GM23248 (cell line): ENCODE measurements at regions not wholly inside any gene's neighbourhood (a gene's known extent, or its start where the extent isn't known, plus 50 kb on each side); places are given as distances from the start of the nearest gene placed in this dataset.
A peak's percentile ranks its signal among the peaks of the same experiment; 100 is the strongest.

Source experiments
- DNase-seq: peaks from one replicate; pipeline ENCODE4 v3.0.0-alpha.2; 2015
- H2AFZ ChIP-seq: fragments of 200-600 bp; sonication (generic); 2 replicates; pipeline ENCODE4 v1.6.1; 2016; ENCODE audit warnings: antibody characterized with exemption
- H3F3A ChIP-seq: fragments of 200-600 bp; sonication (generic); 2 replicates; pipeline ENCODE4 v1.6.1; 2016; ENCODE audit warnings: mild to moderate bottlenecking, antibody characterized with exemption, mixed run types; ENCODE audit not compliant: insufficient read depth
- H3K27ac ChIP-seq: fragments of 200-600 bp; sonication (generic); 2 replicates; pipeline ENCODE4 v1.5.1; 2016; ENCODE audit warnings: mild to moderate bottlenecking
- H3K27me3 ChIP-seq: fragments of 200-600 bp; sonication (generic); replicated peaks from 2 replicates; pipeline ENCODE4 v1.6.1; 2016; ENCODE audit warnings: mild to moderate bottlenecking; ENCODE audit not compliant: insufficient read depth
- H3K36me3 ChIP-seq: fragments of 200-600 bp; sonication (generic); 2 replicates; pipeline ENCODE4 v1.6.1; 2016; ENCODE audit warnings: low read depth, mild to moderate bottlenecking
- H3K4me1 ChIP-seq: fragments of 200-600 bp; sonication (generic); 2 replicates; pipeline ENCODE4 v1.6.1; 2016; ENCODE audit warnings: mild to moderate bottlenecking; ENCODE audit not compliant: insufficient read depth
- H3K4me2 ChIP-seq: fragments of 200-600 bp; sonication (generic); one replicate; pipeline ENCODE4 v1.6.1; 2016; ENCODE audit warnings: mild to moderate bottlenecking; ENCODE audit not compliant: unreplicated experiment
- H3K4me3 ChIP-seq: fragments of 200-600 bp; sonication (generic); 2 replicates; pipeline ENCODE4 v1.5.1; 2016; ENCODE audit warnings: mild to moderate bottlenecking
- H3K79me2 ChIP-seq: fragments of 200-600 bp; sonication (generic); 2 replicates; pipeline ENCODE4 v1.6.1; 2016; ENCODE audit warnings: mild to moderate bottlenecking; ENCODE audit not compliant: insufficient read depth
- H3K9ac ChIP-seq: fragments of 200-600 bp; sonication (generic); 2 replicates; pipeline ENCODE4 v1.6.1; 2016; ENCODE audit warnings: mild to moderate bottlenecking
- H3K9me2 ChIP-seq: fragments of 200-600 bp; sonication (generic); 2 replicates; pipeline ENCODE4 v1.6.1; 2016; ENCODE audit warnings: mixed run types, mild to moderate bottlenecking, moderate library complexity; ENCODE audit not compliant: insufficient read depth
- H3K9me3 ChIP-seq: fragments of 200-600 bp; sonication (generic); one replicate; pipeline ENCODE4 v1.6.1; 2017; ENCODE audit warnings: low read depth
- H4K20me1 ChIP-seq: fragments of 200-600 bp; sonication (generic); 2 replicates; pipeline ENCODE4 v1.6.0; 2016; ENCODE audit not compliant: insufficient read depth
- EZH2 ChIP-seq: fragments of 200-600 bp; sonication (generic); IDR thresholded peaks from 2 replicates; pipeline ENCODE4 v1.6.1; 2018; ENCODE audit warnings: antibody characterized with exemption, mild to moderate bottlenecking; ENCODE audit not compliant: insufficient read depth, poor library complexity, severe bottlenecking
- EZH2phosphoT487 ChIP-seq: fragments of 200-600 bp; sonication (generic); IDR thresholded peaks from 2 replicates; pipeline ENCODE4 v1.6.1; 2018; ENCODE audit warnings: antibody characterized with exemption, moderate library complexity, mild to moderate bottlenecking, low read depth; ENCODE audit not compliant: insufficient read depth
- WGBS, 2 experiments: methylation state at CpG; one replicate each; pipeline ENCODE4 v1.1.6; 2015 to 2017; ENCODE audit warnings: low lambda C conversion rate in 2 of 2, low coverage in 1 of 2; ENCODE audit errors: missing lambda C conversion rate in 2 of 2; 5-methylcytosine and 5-hydroxymethylcytosine counted together
- in situ Hi-C: fragments of 300-500 bp; cut with MboI; formaldehyde crosslinking; loops from 2 replicates; pipeline ENCODE4 v1.15.0; 2020

DNA sequence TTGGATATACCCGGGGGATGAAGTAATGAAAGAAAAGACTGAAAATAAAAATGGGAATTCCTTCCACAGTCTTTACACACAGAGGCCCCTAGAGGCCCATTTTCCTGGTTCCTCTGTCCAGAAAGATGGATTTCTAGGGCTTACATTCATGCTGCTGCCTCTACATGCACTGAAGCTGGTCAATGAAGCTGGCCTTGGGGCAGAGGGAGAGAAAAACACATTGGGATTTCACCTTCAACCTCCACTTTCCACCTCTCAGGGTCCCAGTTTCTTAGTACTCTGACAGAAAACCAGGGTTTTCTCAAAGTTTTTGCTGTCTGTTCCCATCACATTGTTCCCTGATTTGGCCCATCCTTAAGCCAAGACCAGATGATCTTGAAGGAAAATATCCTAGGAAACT, 154.6 kb upstream of the ZSWIM2 start:
- no peaks in the 10 kb centered on the region; the same call in 1 of the 2 replicates for H3K27me3 ChIP-seq
- no peaks in the 10 kb centered on the region for H3F3A ChIP-seq
- DNase-seq, result no peak
- WGBS, 2 experiments, result 61 to 62% methylated on average over 1 of the region's 1 CpG
- H4K20me1 ChIP-seq, result no peaks in the 10 kb centered on the region
- no peak overlapping the region for H3K27ac ChIP-seq
- H3K9me3 ChIP-seq, result no peaks in the 10 kb centered on the region
- no peak overlapping the region for H3K4me2 ChIP-seq
- no peak for TF ChIP-seq EZH2phosphoT487
- no peak for TF ChIP-seq EZH2
- H3K79me2 ChIP-seq, result no peaks in the 10 kb centered on the region
- H3K4me1 ChIP-seq, result no peaks in the 10 kb centered on the region
- H3K36me3 ChIP-seq, result no peaks in the 10 kb centered on the region
- H3K9me2 ChIP-seq, result no peaks in the 10 kb centered on the region; the same call in 1 of the 2 replicates
- H3K4me3 ChIP-seq, result no peak overlapping the region
- in situ Hi-C loops, result no loop called here
- no peak overlapping the region for H2AFZ ChIP-seq
- no peak overlapping the region for H3K9ac ChIP-seq

DNA sequence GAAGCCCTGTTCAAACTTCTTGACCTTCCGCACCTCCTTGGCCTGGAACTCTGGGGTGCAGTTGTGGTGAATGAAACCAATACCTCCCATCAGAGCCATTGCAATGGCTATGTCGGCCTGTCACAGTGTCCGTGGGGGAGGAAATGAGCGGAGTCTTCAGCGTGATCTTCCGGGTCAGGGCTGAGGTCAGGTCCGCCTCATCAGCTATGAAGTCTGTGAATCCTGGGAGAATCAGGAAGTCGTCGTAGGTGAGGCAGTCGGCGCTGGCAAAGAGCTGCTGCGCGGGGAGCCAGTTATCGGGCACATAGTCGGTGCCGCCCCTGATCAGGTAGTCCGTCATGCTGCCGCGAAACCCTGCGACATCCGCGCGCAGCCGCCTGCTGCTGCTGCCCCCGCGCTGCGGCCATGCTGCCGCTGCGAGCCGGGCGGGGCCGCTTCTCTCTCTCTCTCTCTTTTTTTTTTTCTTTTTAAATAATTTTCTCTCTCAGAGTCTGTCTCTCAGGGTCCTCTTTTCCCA, 154.1 kb upstream of the ZSWIM2 start:
- Histone ChIP-seq H2AFZ (no peak overlapping the region), H3K4me1 (no peaks in the 10 kb centered on the region), H3K27ac (no peak overlapping the region), H3K79me2 (no peaks in the 10 kb centered on the region), H4K20me1 (no peaks in the 10 kb centered on the region), H3K27me3 (no peaks in the 10 kb centered on the region; the same call in 1 of the 2 replicates), H3K4me2 (no peak overlapping the region), H3K9me3 (no peaks in the 10 kb centered on the region), H3F3A (no peaks in the 10 kb centered on the region), H3K4me3 (no peak overlapping the region), H3K9ac (no peak overlapping the region), H3K9me2 (no peaks in the 10 kb centered on the region; the same call in 1 of the 2 replicates), H3K36me3 (no peaks in the 10 kb centered on the region)
- TF ChIP-seq EZH2phosphoT487, result no peak
- in situ Hi-C loops, result no loop called here
- 90% methylated on average over 32 of the region's 32 CpGs for WGBS, 2 experiments
- DNase-seq, result no peak

DNA sequence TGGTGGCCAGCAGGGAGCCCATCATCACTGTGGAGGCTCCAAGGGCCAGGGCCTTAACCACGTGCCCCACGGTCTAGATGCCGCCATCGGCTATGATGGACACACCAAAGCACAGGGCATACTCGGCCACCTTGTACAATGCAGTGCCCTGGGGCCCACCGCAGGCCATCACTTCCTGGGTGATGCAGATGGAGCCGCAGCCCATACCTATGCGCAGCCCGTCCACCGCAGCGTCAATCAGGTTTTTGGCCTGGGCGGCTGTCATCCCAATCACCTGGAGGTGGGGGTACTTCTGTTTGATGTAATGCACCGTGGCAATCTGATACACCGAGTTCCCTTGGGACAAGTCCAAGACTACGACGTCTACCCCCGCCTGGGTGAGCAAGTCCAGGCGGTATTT, 153.3 kb upstream of the ZSWIM2 start:
- no peak for DNase-seq
- H2AFZ ChIP-seq, result no peak overlapping the region
- H3K9me3 ChIP-seq, result no peaks in the 10 kb centered on the region
- H3K4me2 ChIP-seq, result no peak overlapping the region
- H3F3A ChIP-seq, result no peaks in the 10 kb centered on the region
- no peak overlapping the region for H3K9ac ChIP-seq
- H3K9me2 ChIP-seq, result no peaks in the 10 kb centered on the region; the same call in 1 of the 2 replicates
- no peaks in the 10 kb centered on the region; the same call in 1 of the 2 replicates for H3K27me3 ChIP-seq
- H4K20me1 ChIP-seq, result no peaks in the 10 kb centered on the region
- TF ChIP-seq EZH2phosphoT487, result no peak
- TF ChIP-seq EZH2, result no peak
- no peak overlapping the region for H3K27ac ChIP-seq
- H3K4me3 ChIP-seq, result no peak overlapping the region
- in situ Hi-C loops, result no loop called here
- WGBS, 2 experiments, result 65 to 76% methylated on average over 18 of the region's 18 CpGs
- no peaks in the 10 kb centered on the region for H3K4me1 ChIP-seq
- no peaks in the 10 kb centered on the region for H3K36me3 ChIP-seq
- H3K79me2 ChIP-seq, result no peaks in the 10 kb centered on the region

DNA sequence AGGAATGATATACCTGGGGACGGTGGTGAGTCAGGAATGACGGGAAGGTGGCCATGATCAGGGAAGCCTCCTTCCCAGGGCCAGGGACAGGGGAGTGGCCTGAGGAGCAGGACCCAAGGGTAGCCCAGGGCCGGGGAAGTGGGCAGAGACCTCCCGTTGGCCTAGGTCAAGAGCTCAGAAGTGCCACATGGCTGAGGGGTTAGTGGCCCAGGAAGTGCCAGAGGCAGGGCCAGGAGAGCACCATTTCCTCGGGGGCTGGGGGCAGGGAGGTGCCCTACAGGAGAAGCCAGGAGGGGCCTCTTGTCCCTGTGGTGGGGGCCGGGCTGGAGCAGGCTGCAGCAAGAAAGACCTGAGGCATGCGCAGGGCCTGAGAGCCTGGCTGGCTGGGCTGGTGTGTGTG, 152.3 kb upstream of the ZSWIM2 start:
- Histone ChIP-seq H4K20me1 (no peaks in the 10 kb centered on the region), H3K27ac (no peak overlapping the region), H2AFZ (no peak overlapping the region), H3K9me3 (no peaks in the 10 kb centered on the region), H3K36me3 (no peaks in the 10 kb centered on the region), H3K4me2 (no peak overlapping the region), H3K9me2 (no peaks in the 10 kb centered on the region; the same call in 1 of the 2 replicates), H3K27me3 (no peaks in the 10 kb centered on the region; the same call in 1 of the 2 replicates), H3K9ac (no peak overlapping the region), H3K4me1 (no peaks in the 10 kb centered on the region), H3K79me2 (no peaks in the 10 kb centered on the region), H3F3A (no peaks in the 10 kb centered on the region), H3K4me3 (no peak overlapping the region)
- no peak for DNase-seq
- 60 to 71% methylated on average over 5 to 7 of the region's 7 CpGs for WGBS, 2 experiments
- no peak for TF ChIP-seq EZH2phosphoT487
- TF ChIP-seq EZH2, result no peak
- in situ Hi-C loops, result no loop called here

DNA sequence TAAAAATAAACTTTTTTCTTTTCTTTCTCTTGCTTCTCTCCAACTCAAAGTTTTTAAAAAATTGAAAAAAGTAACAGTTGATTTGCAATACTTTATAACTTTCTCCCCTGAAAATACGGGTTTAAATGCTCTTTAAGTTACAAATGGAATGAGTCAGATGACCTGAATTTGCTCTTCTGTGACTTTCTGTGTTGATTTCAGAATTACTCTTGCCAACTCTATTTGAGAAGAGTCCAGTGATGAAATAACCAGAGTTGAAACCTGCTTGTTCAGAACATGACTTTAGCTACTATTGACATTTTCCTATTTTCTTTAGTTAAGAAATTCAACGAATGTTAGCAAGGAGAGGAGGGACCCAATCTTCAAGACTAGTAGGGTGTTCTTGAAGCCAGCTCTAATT, 146.1 kb upstream of the ZSWIM2 start:
- no peaks in the 10 kb centered on the region; the same call in 1 of the 2 replicates for H3K9me2 ChIP-seq
- H2AFZ ChIP-seq, result no peak overlapping the region
- no peaks in the 10 kb centered on the region for H3K79me2 ChIP-seq
- in situ Hi-C loops, result no loop called here
- no peak for TF ChIP-seq EZH2phosphoT487
- TF ChIP-seq EZH2, result no peak
- H3K27ac ChIP-seq, result no peak overlapping the region
- no peak overlapping the region for H3K4me3 ChIP-seq
- no peak overlapping the region for H3K9ac ChIP-seq
- H3K4me2 ChIP-seq, result peak overlapping the region; percentile 16
- H3K36me3 ChIP-seq, result no peaks in the 10 kb centered on the region
- no peaks in the 10 kb centered on the region for H3F3A ChIP-seq
- DNase-seq, result peak; percentile 71
- no peaks in the 10 kb centered on the region for H3K27me3 ChIP-seq
- 3% methylated on average over 2 of the region's 2 CpGs for WGBS, 2 experiments
- H3K4me1 ChIP-seq, result peaks cover 6% of the 10 kb centered on the region
- H4K20me1 ChIP-seq, result no peaks in the 10 kb centered on the region
- no peaks in the 10 kb centered on the region for H3K9me3 ChIP-seq
